ENCODE measurements at regions not wholly inside any gene's neighbourhood (a gene's known extent, or its start where the extent isn't known, plus 50 kb on each side); places are given as distances from the start of the nearest gene placed in this dataset.
"Not testable (repeated sequence)": the region's sequence is repeated elsewhere in the genome, so short reads cannot be mapped to it uniquely, and the experiment has no call there.

- peaks cover 0 to 30% (median 0%) of the 10 kb centered on the region in 3 donors for H3K27me3 ChIP-seq
- intact Hi-C loops (cut with DNase I; ENCODE audit: low total_unique reads), result no loop called here
- H3K27ac ChIP-seq, result no peak overlapping the region
- 65 to 80% (median 70%) methylated on average over 15 of the region's 15 CpGs for WGBS, 5 donors
- DNase-seq, result no peak
- peaks cover 0 to 10% (median 0%) of the 10 kb centered on the region in 4 donors for H3K9me3 ChIP-seq
- no peaks in the 10 kb centered on the region for H3K36me3 ChIP-seq
- no peak overlapping the region for H3K4me3 ChIP-seq
- no peak for TF ChIP-seq POLR2A (IDR thresholded peaks at IDR 0.05)
- TF ChIP-seq CTCF (IDR thresholded peaks at IDR 0.05), result no peak
- no peak for TF ChIP-seq EP300 (IDR thresholded peaks at IDR 0.05)
- no peak for TF ChIP-seq POLR2AphosphoS5 (IDR thresholded peaks at IDR 0.05)
- peaks cover 0 to 5% (median 0%) of the 10 kb centered on the region in 4 donors for H3K4me1 ChIP-seq
These were observed 483.6 kb downstream of the MN1 start for GRCh38 chr22:27317971-27318428.

- WGBS, 5 donors, result 28 to 60% (median 43%) methylated on average over 3 of the region's 3 CpGs
- Histone ChIP-seq H3K27me3 (peaks cover 4 to 31% (median 5%) of the 10 kb centered on the region in 3 donors), H3K36me3 (no peaks in the 10 kb centered on the region), H3K4me3 (no peak overlapping the region), H3K9me3 (peaks cover 0 to 10% (median 0%) of the 10 kb centered on the region in 4 donors), H3K27ac (no peak overlapping the region), H3K4me1 (peaks cover 0 to 3% (median 0%) of the 10 kb centered on the region in 4 donors)
- intact Hi-C loops (cut with DNase I; ENCODE audit: low total_unique reads), result no loop called here
- peak in 1 of 2 donors; percentile 75 for DNase-seq
- no peak for TF ChIP-seq POLR2AphosphoS5 (IDR thresholded peaks at IDR 0.05)
- TF ChIP-seq POLR2A (IDR thresholded peaks at IDR 0.05), result no peak
- no peak for TF ChIP-seq EP300 (IDR thresholded peaks at IDR 0.05)
- TF ChIP-seq CTCF (IDR thresholded peaks at IDR 0.05), result no peak
These were observed 483.0 kb downstream of the MN1 start for GRCh38 chr22:27318516-27318915.

GRCh38 chr22:27323661-27324060 is 477.9 kb downstream of the MN1 start:
- no peak for DNase-seq
- Histone ChIP-seq H3K27me3 (peaks cover 7 to 47% (median 12%) of the 10 kb centered on the region in 3 donors), H3K36me3 (no peaks in the 10 kb centered on the region), H3K27ac (no peak overlapping the region), H3K4me3 (no peak overlapping the region), H3K9me3 (peaks cover 0 to 10% (median 0%) of the 10 kb centered on the region in 4 donors), H3K4me1 (peaks cover 0 to 5% (median 0%) of the 10 kb centered on the region in 4 donors)
- WGBS, 5 donors, result 19 to 32% (median 23%) methylated on average over 15 of the region's 15 CpGs
- TF ChIP-seq EP300 (IDR thresholded peaks at IDR 0.05) (no peak), POLR2A (IDR thresholded peaks at IDR 0.05) (no peak)
- intact Hi-C loops (cut with DNase I; ENCODE audit: low total_unique reads), result no loop called here

- WGBS, 5 donors, result 72 to 94% (median 91%) methylated on average over 1 of the region's 1 CpG
- intact Hi-C loops (cut with DNase I; ENCODE audit: low total_unique reads); DNase-seq; H3K4me3 ChIP-seq; H3K9me3 ChIP-seq; H3K27ac ChIP-seq; H3K36me3 ChIP-seq: not testable (repeated sequence)
- peaks cover 7 to 48% (median 12%) of the 10 kb centered on the region in 3 donors for H3K27me3 ChIP-seq
- H3K4me1 ChIP-seq, result peaks cover 0 to 10% (median 0%) of the 10 kb centered on the region in 4 donors
These were observed 476.6 kb downstream of the MN1 start for GRCh38 chr22:27324908-27325307.

GRCh38 chr22:27327497-27327896 is 474.1 kb downstream of the MN1 start:
- DNase-seq, result no peak
- no peak overlapping the region for H3K4me3 ChIP-seq
- no peak overlapping the region for H3K27ac ChIP-seq
- 67 to 83% (median 79%) methylated on average over 4 of the region's 4 CpGs for WGBS, 5 donors
- H3K27me3 ChIP-seq, result peaks cover 7 to 57% (median 12%) of the 10 kb centered on the region in 3 donors
- intact Hi-C loops (cut with DNase I; ENCODE audit: low total_unique reads), result no loop called here
- no peaks in the 10 kb centered on the region for H3K9me3 ChIP-seq
- peaks cover 0 to 20% (median 8%) of the 10 kb centered on the region in 4 donors for H3K4me1 ChIP-seq
- H3K36me3 ChIP-seq, result no peaks in the 10 kb centered on the region
- TF ChIP-seq POLR2A (IDR thresholded peaks at IDR 0.05), result no peak
- no peak for TF ChIP-seq CTCF (IDR thresholded peaks at IDR 0.05)
- TF ChIP-seq POLR2AphosphoS5 (IDR thresholded peaks at IDR 0.05), result no peak
- no peak for TF ChIP-seq EP300 (IDR thresholded peaks at IDR 0.05)

Data from stomach (tissue), 8 donors.